ENCODE measurements at regions not wholly inside any gene's neighbourhood (a gene's known extent, or its start where the extent isn't known, plus 50 kb on each side); places are given as distances from the start of the nearest gene placed in this dataset.

DNA sequence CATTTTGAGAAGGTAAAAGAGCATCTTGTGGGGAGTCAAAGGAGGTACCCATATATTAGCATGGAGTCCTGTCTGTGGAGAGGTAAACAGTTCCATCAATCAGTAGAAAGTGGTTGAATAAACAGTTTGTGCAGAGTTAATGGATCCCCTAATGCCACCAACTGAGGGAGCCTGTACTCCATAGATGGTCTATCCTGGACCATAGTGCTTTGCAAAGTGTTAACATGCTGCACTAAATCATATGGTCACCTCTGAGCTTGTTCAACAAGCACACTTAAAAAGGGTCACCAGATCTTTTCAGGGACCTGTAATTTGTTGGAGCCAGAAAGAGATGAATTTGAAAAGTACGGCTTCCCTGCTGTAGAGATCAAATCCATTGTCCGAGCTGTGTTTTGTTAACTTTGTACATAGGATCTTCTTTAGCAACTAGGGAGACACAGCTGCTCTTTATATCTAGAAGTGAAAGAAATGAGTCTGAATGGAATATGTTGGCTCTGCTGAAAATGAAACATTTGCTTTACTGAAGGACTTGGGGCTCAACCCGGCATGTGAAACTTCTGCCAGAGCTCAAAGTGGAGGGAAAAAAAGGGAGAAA, 366.4 kb downstream of the ETNK1 start:
- Histone ChIP-seq H3K79me2 (ENCODE audit: insufficient read depth, low read length) (no peaks in the 10 kb centered on the region), H3K4me1 (ENCODE audit: insufficient read depth, low read length) (peaks cover 11% of the 10 kb centered on the region), H2BK15ac (ENCODE audit: low read depth, low read length) (no peak overlapping the region), H3K14ac (ENCODE audit: insufficient read depth, low read length) (no peak overlapping the region), H2BK12ac (ENCODE audit: insufficient read length, low read depth, low read length) (no peak overlapping the region), H4K8ac (replicated peaks; ENCODE audit: insufficient read length, low read depth, low read length) (no peak overlapping the region), H3K56ac (ENCODE audit: insufficient read length, low read depth, low read length) (no peak overlapping the region), H4K91ac (ENCODE audit: insufficient read length, low read depth, low read length) (no peak overlapping the region), H4K5ac (ENCODE audit: insufficient read length, low read depth, low read length) (no peak overlapping the region), H2BK5ac (ENCODE audit: insufficient read length, low read length) (no peak overlapping the region), H3K23ac (ENCODE audit: insufficient read length, low read depth, low read length) (no peak overlapping the region), H2AFZ (ENCODE audit: low read length) (no peak overlapping the region), H3K79me1 (ENCODE audit: insufficient read depth, low read depth, low read length, poor library complexity, severe bottlenecking) (no peaks in the 10 kb centered on the region), H3K27me3 (ENCODE audit: insufficient read depth, low read length) (no peaks in the 10 kb centered on the region), H3T11ph (ENCODE audit: low read length) (no peak overlapping the region), H2AK5ac (ENCODE audit: insufficient read length, low read length) (no peak overlapping the region), H3K9me3 (ENCODE audit: control insufficient read depth, low read depth, low read length) (no peaks in the 10 kb centered on the region), H2BK20ac (ENCODE audit: low read depth, low read length, poor library complexity, severe bottlenecking) (no peak overlapping the region), H3K18ac (ENCODE audit: insufficient read length, low read depth, low read length) (no peak overlapping the region), H3K4me2 (ENCODE audit: insufficient read depth, insufficient read length, low read length) (no peak overlapping the region), H2BK120ac (ENCODE audit: low read depth, low read length, poor library complexity, severe bottlenecking) (no peak overlapping the region), H3K23me2 (ENCODE audit: insufficient read length, low read depth, low read length, poor library complexity, severe bottlenecking) (no peaks in the 10 kb centered on the region), H3K4ac (ENCODE audit: low read depth, low read length) (no peak overlapping the region), H3K27ac (ENCODE audit: insufficient read length, low read depth, low read length) (no peak overlapping the region), H3K9ac (ENCODE audit: extremely low read depth, insufficient read length, low read length) (no peak overlapping the region), H4K20me1 (ENCODE audit: control insufficient read depth, insufficient read depth, insufficient read length) (no peaks in the 10 kb centered on the region)
- Mint-ChIP-seq H3K27ac (no peak overlapping the region; a peak in 1 of 7 replicates), H3K4me3 (no peak overlapping the region), H3K27me3 (ENCODE audit: low read depth) (no peaks in the 10 kb centered on the region), H3K9me3 (no peaks in the 10 kb centered on the region; a peak in 1 of 5 replicates), H3K4me1 (peaks cover 34 to 40% of the 10 kb centered on the region in 2 experiments), H3K36me3 (ENCODE audit: insufficient read depth in 1 of 3, low read depth in 3 of 3) (no peaks in the 10 kb centered on the region)
- TF ChIP-seq, protein P1, sequence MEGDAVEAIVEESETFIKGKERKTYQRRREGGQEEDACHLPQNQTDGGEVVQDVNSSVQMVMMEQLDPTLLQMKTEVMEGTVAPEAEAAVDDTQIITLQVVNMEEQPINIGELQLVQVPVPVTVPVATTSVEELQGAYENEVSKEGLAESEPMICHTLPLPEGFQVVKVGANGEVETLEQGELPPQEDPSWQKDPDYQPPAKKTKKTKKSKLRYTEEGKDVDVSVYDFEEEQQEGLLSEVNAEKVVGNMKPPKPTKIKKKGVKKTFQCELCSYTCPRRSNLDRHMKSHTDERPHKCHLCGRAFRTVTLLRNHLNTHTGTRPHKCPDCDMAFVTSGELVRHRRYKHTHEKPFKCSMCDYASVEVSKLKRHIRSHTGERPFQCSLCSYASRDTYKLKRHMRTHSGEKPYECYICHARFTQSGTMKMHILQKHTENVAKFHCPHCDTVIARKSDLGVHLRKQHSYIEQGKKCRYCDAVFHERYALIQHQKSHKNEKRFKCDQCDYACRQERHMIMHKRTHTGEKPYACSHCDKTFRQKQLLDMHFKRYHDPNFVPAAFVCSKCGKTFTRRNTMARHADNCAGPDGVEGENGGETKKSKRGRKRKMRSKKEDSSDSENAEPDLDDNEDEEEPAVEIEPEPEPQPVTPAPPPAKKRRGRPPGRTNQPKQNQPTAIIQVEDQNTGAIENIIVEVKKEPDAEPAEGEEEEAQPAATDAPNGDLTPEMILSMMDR (conservative IDR thresholded peaks at IDR 0.05): no peak
- WGBS (ENCODE audit: extremely low coverage, insufficient read length, low lambda C conversion rate): no CpG with 5 or more reads among the region's 3 CpGs
- DNase-seq: no peak
